ENCODE measurements at regions not wholly inside any gene's neighbourhood (a gene's known extent, or its start where the extent isn't known, plus 50 kb on each side); places are given as distances from the start of the nearest gene placed in this dataset.

- Histone ChIP-seq H3K27ac (no peak overlapping the region), H3K9me3 (replicated peaks in 1 of 11) (peaks cover 0 to 24% (median 4%) of the 10 kb centered on the region in 11 experiments; a peak in 7 of 22 replicates), H3K4me2 (no peak overlapping the region), H4K20me1 (no peaks in the 10 kb centered on the region), H3K4me1 (peaks cover 6 to 12% (median 7%) of the 10 kb centered on the region in 10 experiments; a peak in 18 of 20 replicates), H3K4me3 (no peak overlapping the region), H3K9ac (no peak overlapping the region), H3K36me3 (no peaks in the 10 kb centered on the region), H3K27me3 (no peaks in the 10 kb centered on the region)
- no peak for TF ChIP-seq Cebpa-rat (IDR thresholded peaks at IDR 0.05)
Measured at GRCh38 chr22:34861787-34862186, 204.2 kb upstream of the ISX start.

GRCh38 chr22:34866081-34866480 is 199.9 kb upstream of the ISX start:
- H3K4me2 ChIP-seq, result peak overlapping the region in 4 of 11 experiments; percentile 30 to 71 (median 70); a peak in 6 of 22 replicates

DNA sequence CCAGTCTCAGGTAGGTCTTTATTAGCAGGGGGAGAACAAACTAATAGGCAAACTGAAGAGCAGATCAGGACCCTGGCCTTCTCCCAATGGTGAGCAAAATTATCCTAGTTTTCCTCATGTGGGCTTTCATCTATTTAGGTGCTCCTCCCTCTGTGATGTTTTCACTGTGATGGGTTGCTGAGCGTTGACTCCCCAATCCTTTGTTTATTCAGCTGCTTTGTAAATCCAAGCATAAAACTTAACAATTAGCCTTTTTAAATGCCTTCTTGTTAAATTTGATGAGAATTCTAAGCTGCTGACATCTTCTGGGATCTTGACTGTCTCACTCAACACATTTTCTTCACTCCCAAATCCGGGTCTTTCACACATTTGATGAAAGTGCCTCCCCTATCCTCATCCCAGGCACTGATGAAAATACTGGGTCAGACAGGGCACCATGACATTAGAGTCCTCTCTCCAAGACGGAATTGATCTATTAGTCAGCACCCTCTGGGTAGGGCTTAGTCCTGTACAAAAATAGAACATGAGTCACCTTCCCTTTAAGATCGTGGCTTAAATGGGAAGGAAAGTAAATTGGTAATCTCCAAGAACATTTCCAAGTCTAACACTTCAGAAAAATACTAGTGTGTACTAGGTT is 199.3 kb upstream of the ISX start:
- no peaks in the 10 kb centered on the region for H3K27me3 ChIP-seq
- peaks cover 0 to 14% (median 0%) of the 10 kb centered on the region in 11 experiments; a peak in 5 of 22 replicates for H3K9me3 ChIP-seq (replicated peaks in 1 of 11)
- 0 out of 22 replicates have a peak overlapping the region, but pooled peaks of 1 of the 11 experiments have one; percentile 5 for H3K27ac ChIP-seq
- no peak overlapping the region for H3K4me3 ChIP-seq
- peak overlapping the region in 6 of 11 experiments; percentile 30 to 71 (median 60); a peak in 11 of 22 replicates for H3K4me2 ChIP-seq
- TF ChIP-seq Cebpa-rat (IDR thresholded peaks at IDR 0.05), result no peak
- H3K4me1 ChIP-seq, result peaks cover 0 to 28% (median 14%) of the 10 kb centered on the region in 10 experiments; a peak in 16 of 20 replicates
- no peaks in the 10 kb centered on the region for H3K36me3 ChIP-seq
- H3K9ac ChIP-seq, result no peak overlapping the region
- no peaks in the 10 kb centered on the region for H4K20me1 ChIP-seq

More at GRCh38 chr22:34866081-34866480, 199.9 kb upstream of the ISX start:
- H3K9me3 ChIP-seq (replicated peaks in 1 of 11), result peaks cover 0 to 14% (median 0%) of the 10 kb centered on the region in 11 experiments; a peak in 5 of 22 replicates
- H3K4me1 ChIP-seq, result peaks cover 0 to 25% (median 13%) of the 10 kb centered on the region in 10 experiments; a peak in 16 of 20 replicates
- no peak overlapping the region for H3K9ac ChIP-seq
- H3K27me3 ChIP-seq, result no peaks in the 10 kb centered on the region
- H3K27ac ChIP-seq, result no peak overlapping the region
- no peaks in the 10 kb centered on the region for H4K20me1 ChIP-seq
- H3K36me3 ChIP-seq, result no peaks in the 10 kb centered on the region
- H3K4me3 ChIP-seq, result no peak overlapping the region
- no peak for TF ChIP-seq Cebpa-rat (IDR thresholded peaks at IDR 0.05)

DNA sequence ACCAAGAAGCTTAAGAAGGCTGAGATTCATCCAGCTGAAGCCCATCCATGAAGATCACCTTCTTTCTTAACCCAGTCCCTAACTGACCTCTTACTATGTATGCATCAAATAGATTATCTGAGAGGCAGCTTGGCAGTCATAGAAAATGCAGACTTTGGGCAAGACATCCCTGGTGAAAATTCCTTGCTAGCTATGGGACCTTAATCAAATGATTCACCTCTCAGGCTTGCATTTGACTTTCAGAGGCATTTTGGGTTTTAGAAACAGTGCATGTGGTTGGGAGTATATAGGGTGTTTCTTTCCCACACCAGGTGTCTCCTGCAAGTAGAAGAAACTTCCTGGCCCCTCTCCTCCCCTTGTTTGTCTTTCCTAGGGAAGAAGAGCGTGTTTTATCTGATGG is 188.5 kb upstream of the ISX start:
- no peak overlapping the region for H3K4me2 ChIP-seq
- no peak overlapping the region for H3K27ac ChIP-seq
- no peak overlapping the region for H3K4me3 ChIP-seq
- H3K36me3 ChIP-seq, result no peaks in the 10 kb centered on the region
- no peaks in the 10 kb centered on the region for H4K20me1 ChIP-seq
- no peaks in the 10 kb centered on the region for H3K27me3 ChIP-seq
- no peak for TF ChIP-seq Cebpa-rat (IDR thresholded peaks at IDR 0.05)
- H3K4me1 ChIP-seq, result no peaks in the 10 kb centered on the region
- H3K9ac ChIP-seq, result no peak overlapping the region
- H3K9me3 ChIP-seq (replicated peaks in 1 of 11), result no peaks in the 10 kb centered on the region

GRCh38 chr22:34878171-34878570 is 187.8 kb upstream of the ISX start:
- Histone ChIP-seq H3K4me1 (no peaks in the 10 kb centered on the region), H3K9me3 (replicated peaks in 1 of 11) (no peaks in the 10 kb centered on the region), H4K20me1 (no peaks in the 10 kb centered on the region), H3K4me3 (no peak overlapping the region), H3K4me2 (no peak overlapping the region), H3K9ac (no peak overlapping the region), H3K27ac (no peak overlapping the region), H3K36me3 (no peaks in the 10 kb centered on the region), H3K27me3 (no peaks in the 10 kb centered on the region)
- no peak for TF ChIP-seq Cebpa-rat (IDR thresholded peaks at IDR 0.05)

- Histone ChIP-seq H4K20me1 (no peaks in the 10 kb centered on the region), H3K4me2 (no peak overlapping the region), H3K27ac (no peak overlapping the region), H3K36me3 (no peaks in the 10 kb centered on the region), H3K9me3 (replicated peaks in 1 of 11) (no peaks in the 10 kb centered on the region), H3K27me3 (no peaks in the 10 kb centered on the region), H3K4me3 (no peak overlapping the region), H3K4me1 (no peaks in the 10 kb centered on the region), H3K9ac (no peak overlapping the region)
- TF ChIP-seq Cebpa-rat (IDR thresholded peaks at IDR 0.05), result no peak
Measured at GRCh38 chr22:34879001-34879400, 187.0 kb upstream of the ISX start.

GRCh38 chr22:34880662-34881061 is 185.3 kb upstream of the ISX start:
- Histone ChIP-seq H4K20me1 (no peaks in the 10 kb centered on the region), H3K9me3 (replicated peaks in 1 of 11) (no peaks in the 10 kb centered on the region), H3K27me3 (no peaks in the 10 kb centered on the region), H3K4me1 (no peaks in the 10 kb centered on the region), H3K4me2 (no peak overlapping the region), H3K27ac (no peak overlapping the region), H3K36me3 (no peaks in the 10 kb centered on the region), H3K9ac (no peak overlapping the region), H3K4me3 (no peak overlapping the region)
- no peak for TF ChIP-seq Cebpa-rat (IDR thresholded peaks at IDR 0.05)

DNA sequence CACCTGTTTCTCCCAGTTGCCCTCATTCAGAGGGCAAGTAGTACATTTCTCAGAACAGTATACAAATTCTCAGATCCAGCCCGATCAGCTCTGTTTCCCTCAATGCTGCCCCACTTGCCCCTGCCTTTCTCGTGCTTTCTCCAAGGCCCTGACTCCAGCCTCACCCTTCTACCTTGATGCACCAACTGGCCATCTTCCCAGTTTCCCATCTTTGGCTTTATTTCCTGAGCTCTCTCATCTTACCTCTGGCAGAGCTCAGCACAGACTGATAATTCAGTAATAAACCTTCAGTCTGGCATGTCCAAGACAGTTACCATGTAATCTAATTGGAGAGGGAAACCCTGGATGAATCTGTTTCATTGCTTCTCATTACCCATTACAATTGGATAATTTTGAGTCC is 184.5 kb upstream of the ISX start:
- no peak overlapping the region for H3K4me3 ChIP-seq
- no peak for TF ChIP-seq Cebpa-rat (IDR thresholded peaks at IDR 0.05)
- no peak overlapping the region for H3K4me2 ChIP-seq
- H3K27me3 ChIP-seq, result no peaks in the 10 kb centered on the region
- no peak overlapping the region for H3K9ac ChIP-seq
- no peaks in the 10 kb centered on the region for H3K4me1 ChIP-seq
- H3K27ac ChIP-seq, result no peak overlapping the region
- no peaks in the 10 kb centered on the region for H4K20me1 ChIP-seq
- no peaks in the 10 kb centered on the region for H3K36me3 ChIP-seq
- no peaks in the 10 kb centered on the region for H3K9me3 ChIP-seq (replicated peaks in 1 of 11)

DNA sequence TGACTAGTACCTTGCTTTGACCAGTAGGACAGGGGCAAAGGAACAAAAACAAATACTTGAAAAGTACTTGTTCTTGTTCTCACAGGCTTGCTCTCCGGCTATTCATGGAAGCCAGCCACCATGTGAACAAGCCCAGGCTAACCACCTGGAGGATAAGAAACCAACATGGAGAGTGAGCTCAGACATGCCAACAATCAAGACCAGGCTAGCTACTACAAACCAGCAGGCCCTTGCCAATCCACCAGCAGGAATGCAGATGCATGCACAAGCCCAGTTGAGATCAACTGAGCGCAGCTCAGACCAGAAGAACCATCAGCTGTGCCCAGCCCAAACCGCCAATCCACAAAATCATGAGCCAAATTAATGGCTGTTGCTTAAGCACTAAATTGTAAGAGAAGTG is 180.1 kb upstream of the ISX start:
- Histone ChIP-seq H3K27ac (no peak overlapping the region), H3K4me3 (no peak overlapping the region)
- no peak for TF ChIP-seq Cebpa-rat (IDR thresholded peaks at IDR 0.05)

GRCh38 chr22:34886391-34886790 is 179.6 kb upstream of the ISX start:
- Histone ChIP-seq H3K27me3 (no peaks in the 10 kb centered on the region), H3K4me2 (no peak overlapping the region), H3K27ac (no peak overlapping the region), H3K4me1 (no peaks in the 10 kb centered on the region), H4K20me1 (no peaks in the 10 kb centered on the region), H3K4me3 (no peak overlapping the region), H3K9me3 (replicated peaks in 1 of 11) (peaks cover 27 to 34% (median 32%) of the 10 kb centered on the region in 11 experiments), H3K9ac (no peak overlapping the region), H3K36me3 (no peaks in the 10 kb centered on the region)
- TF ChIP-seq Cebpa-rat (IDR thresholded peaks at IDR 0.05), result no peak

More for the DNA sequence above, 180.1 kb upstream of the ISX start:
- H4K20me1 ChIP-seq, result no peaks in the 10 kb centered on the region
- peaks cover 22 to 29% (median 26%) of the 10 kb centered on the region in 11 experiments for H3K9me3 ChIP-seq (replicated peaks in 1 of 11)
- no peak overlapping the region for H3K4me2 ChIP-seq
- H3K4me1 ChIP-seq, result no peaks in the 10 kb centered on the region
- no peak overlapping the region for H3K9ac ChIP-seq
- no peaks in the 10 kb centered on the region for H3K36me3 ChIP-seq
- no peaks in the 10 kb centered on the region for H3K27me3 ChIP-seq
